ENCODE measurements at regions not wholly inside any gene's neighbourhood (a gene's known extent, or its start where the extent isn't known, plus 50 kb on each side); places are given as distances from the start of the nearest gene placed in this dataset.
"Not testable (repeated sequence)": the region's sequence is repeated elsewhere in the genome, so short reads cannot be mapped to it uniquely, and the experiment has no call there.

DNA sequence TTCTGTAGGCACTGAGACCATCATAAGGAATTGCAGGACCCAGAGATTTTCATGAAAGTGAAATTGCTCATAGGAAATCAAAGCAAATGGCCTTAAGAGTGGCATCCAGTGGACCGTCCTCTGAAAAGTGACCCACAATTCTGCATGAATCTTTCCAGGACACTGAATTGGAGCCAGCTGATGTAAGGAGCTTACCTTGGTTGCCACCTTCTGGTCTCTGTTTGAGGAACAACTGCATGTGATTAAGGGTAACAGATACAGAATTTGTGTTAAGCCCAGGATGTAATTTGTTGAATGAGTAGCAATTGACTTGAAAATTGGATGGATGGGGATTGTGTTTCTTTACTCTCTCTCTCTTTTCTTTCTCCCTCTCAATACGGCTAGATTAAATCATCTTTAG, 49.9 kb upstream of the GAS1 start:
- no peak for DNase-seq (ENCODE audit: low spot score)

DNA sequence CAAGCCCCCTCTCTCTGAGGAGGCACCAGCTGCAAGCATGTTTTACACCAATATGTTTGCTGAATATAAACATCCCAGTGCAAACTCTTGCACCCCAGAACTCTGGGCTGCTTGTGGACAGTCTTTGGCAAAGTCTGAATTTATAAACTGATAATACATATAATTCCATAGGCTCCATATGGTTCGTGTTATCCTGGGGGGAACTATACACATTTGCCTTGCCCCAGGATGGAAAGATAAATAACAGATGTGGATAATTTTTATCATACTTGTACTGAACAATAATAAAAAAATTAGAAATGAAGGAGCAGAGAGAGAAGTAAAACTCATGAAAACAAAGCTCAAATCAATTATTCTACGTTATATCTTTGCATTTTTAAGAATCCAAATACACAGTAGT, 50.6 kb upstream of the GAS1 start:
- DNase-seq (ENCODE audit: low spot score) = no peak

DNA sequence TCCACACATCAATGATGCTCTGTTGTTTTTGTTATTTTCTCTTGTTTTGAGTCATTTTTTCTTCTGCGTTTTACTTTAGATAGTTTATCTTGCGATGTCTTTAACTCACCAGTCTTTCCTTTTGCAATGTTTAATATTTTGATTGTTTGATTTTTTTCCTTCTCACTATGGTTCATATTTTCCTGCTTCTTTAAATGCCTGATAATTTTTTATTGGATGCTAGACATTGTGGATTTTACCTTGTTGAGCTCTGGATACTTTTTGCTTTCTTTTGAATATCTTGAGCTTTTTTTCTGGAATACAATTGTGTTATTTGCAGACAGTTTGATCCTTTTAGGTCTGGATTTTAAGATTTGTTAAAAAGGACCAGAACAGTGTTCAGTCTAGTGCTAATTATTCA, 55.2 kb upstream of the GAS1 start:
- DNase-seq (ENCODE audit: low spot score) = no peak

DNA sequence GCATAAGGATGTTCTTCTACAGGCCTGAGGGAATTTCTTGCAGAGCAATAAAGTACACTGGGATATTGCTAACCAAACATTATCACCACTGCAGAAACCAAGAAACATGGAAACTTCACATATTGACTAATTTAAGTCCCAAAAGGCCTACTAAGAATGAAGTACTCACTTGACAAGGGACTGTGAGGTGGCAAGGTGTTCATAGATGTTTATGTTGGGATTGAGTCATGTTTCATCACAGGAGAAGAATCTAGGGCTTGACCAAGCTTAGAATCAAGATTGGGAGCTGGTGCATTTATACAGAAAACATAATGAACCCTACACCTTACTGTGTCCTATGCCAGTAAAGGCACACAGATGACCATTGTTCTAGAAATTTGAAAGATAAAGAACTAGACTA, 56.7 kb upstream of the GAS1 start:
- no peak for DNase-seq (ENCODE audit: low spot score)

DNA sequence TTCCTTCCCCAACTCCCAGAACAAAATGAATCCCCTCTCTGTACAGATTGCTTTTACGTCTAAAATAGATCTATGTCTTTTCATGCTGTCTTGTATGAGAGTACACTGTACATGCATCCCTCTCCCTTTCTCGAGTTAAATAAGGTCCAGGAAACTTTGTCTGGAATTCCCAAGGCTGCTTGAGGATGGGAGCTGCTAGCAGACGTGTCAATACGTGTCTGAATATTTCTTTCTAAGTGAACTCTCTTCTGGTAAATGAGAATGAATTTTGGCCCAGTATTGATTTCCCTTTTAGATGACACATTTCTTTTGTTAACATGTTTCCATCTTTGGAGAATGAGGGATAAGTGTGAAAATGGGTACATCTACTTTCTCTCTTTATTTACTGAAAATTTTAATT, 59.6 kb upstream of the GAS1 start:
- no peak for DNase-seq (ENCODE audit: low spot score)

DNA sequence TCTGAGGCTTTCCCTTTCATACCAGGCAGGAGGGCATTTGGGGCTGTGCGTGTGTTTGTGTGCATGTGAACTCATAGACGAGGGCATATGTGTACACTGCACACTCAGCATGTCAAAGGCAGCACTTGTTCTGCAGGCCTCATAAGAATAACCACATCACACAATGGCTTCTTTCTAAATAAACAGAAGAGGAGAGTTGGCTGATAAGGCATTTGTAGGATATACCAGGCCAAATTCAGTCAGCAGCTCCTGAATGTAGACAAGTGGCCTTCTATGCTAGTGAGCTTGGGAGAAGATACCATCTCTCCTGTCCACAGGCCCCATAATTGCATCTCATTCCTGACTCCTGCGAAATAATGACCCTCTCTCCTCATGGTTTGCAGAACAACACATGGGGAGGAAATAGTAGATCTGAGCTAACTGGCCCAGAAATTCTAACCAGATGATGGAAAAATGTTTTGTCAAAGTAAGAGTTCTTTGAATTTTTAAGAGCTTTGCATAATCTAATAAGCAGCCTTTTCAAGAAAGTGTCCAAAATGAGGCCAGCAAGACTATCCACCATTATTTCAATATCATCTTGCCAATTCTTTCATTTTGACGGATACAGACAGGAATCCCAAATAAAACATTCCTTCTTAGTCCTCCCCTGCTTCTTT, 60.5 kb upstream of the GAS1 start:
- no peak for DNase-seq (ENCODE audit: low spot score)

DNA sequence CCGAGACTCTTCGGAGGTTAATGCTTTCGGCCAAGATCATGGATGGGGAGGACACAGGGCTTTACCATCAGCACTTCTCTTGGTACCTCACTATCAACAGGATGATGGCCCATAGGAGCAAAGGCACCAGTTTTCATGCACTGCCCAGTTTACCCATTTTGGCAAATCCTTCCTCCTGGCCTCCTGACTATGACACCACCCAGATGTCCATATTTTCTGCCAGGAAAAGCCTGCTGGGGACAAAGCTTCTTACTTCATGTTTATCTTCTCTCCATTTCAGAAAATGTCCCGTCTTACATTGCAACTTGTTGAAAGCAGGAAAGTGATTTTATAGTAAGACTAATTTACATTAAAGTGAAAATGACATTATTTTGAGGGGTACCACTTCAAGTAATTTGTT, 61.4 kb upstream of the GAS1 start:
- no peak for DNase-seq (ENCODE audit: low spot score)

DNA sequence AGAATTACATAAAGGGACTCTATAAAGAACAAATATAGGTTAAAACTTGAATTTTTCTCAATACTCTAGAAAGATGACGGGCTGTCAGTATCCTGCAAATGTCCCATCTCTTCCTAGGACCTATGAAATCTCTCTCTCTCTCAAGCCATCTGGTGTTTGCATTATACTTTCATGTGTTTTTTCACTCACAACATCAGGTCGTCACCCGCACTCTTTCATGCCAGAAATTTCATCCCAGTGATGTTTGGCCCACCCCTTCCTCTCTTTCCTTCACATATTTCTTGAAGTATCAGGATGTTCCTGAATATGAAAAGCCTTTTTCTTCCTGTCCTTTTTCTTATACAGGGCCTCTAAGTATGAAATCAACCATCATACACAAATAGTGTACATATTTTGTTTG, 63.3 kb upstream of the GAS1 start:
- DNase-seq (ENCODE audit: low spot score) = no peak

DNA sequence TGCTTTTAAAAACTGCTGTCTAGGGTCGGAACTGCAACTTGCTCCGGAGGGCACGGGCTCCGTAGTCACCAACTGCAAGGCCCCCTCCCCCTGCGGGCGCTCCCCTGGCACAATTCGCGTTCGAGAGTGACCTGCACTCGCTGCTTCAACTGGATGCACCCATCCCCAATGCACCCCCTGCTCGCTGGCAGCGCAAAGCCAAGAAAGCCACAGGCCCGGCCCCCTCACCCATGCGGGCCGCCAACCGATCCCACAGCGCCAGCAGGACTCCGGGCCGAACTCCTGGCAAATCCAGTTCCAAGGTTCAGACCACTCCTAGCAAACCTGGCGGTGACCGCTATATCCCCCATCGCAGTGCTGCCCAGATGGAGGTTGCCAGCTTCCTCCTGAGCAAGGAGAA, 64.2 kb upstream of the GAS1 start:
- no peak for DNase-seq (ENCODE audit: low spot score)

DNA sequence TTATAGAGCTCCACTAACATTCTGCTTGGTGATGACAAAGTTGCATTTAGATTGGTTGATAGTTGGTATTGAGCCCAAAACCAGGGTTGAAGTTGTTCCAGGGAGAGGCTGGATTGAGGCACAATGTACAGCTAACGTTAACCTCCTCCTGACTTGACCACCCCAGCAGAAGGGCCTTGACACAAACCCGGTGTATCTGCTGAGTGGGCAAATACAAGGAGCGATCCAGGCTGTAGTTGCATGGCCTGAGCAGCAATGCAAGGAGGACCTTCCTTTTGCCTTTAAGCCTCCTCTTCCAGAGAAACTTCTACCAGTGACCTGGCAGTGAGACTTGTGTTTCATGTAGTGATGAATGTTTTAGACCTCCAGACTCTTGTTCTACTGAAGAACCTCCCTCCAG, 66.2 kb upstream of the GAS1 start:
- DNase-seq (ENCODE audit: low spot score) = no peak

DNA sequence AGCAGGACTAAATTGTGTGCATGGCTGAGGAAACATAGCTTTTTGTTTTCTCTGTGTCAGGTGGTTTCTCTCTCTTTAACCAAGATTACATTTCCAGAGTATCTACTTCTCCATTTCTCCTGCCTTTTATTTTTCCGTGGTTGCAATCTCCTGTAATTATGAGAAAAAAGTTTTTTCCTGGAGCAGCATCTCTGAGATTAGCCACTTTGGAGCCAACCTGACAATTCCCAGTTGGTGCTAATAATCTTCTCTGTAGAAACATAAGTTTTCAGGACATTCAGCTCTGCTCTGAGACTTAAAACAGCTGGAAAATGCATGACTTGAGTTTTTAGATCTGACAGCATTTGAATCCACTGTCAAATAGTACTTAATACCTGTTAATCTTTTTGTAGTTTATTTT, 67.1 kb upstream of the GAS1 start:
- DNase-seq (ENCODE audit: low spot score) = no peak

DNA sequence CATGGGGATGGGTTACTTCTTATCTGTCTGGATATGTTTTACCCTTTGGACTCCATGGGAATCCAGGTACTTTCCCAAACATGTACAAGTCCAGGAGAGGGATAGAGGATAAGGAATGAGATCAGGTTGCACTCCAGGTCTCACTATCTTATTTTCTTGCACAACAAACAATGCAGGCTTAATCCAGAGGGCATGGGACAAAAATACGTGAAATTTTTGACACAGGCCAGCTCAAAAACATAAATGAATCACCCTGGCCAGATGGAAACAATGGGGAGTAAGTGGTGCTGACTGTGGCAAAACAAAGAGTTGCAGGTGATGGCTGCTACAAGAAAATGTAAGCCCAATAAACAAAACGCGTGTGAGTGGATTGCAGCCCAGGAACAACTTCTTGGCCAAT, 69.4 kb upstream of the GAS1 start:
- DNase-seq (ENCODE audit: low spot score) = no peak

DNA sequence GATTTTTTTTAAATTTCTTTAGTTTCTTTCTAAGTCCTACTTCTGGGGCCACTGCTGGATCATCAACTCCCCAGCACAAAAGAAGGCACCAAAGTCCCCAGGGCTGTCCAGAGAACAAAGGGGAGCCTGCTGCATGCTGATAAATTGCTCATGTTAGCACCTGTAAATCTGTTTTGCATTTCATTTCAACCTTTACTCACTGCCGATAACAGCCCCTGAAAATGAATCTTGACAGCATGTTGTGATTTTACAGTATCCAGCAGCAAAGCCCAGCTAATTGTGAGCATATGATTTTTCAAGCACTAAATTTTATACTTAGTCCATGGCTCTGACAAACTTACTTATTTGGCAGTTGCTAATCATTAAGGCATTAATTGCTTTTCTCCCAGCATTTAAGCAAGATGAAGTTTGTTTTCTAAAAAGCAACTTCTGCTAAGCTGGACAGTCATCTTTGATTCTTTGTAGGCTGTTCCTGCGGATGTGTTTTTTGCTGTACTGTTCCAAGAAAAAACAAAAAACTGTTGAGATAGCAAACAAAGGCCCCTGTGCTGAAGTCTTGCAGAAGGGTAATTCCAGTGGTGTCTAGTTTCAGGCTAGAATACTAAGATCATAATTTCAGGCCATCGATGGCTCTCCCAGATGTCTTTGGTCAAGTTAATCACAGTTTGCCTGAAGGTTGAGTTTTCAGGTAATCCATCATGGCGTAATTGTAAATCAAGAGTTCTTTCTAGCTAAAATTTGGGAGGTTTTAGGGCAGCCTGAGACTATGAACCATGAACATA, 73.1 kb upstream of the GAS1 start:
- DNase-seq (ENCODE audit: low spot score) = no peak

DNA sequence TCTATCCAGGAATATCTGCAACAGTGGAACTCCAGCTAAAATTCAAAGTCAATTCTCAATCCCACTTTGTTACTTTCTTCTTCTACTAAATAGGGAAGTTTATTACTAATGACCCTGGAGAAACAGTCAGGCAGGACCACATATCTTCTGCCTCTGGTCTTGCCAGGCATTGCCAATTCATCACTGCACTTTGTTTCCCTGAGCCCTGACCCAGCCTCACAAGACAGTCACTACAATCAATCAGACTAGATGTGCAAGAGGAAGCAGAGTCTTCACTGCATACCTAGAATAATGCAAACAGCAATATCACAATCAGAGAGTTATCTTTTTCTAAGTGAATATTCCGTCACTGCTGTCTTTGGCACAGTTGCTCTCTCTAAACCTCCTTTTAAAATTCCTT, 74.9 kb upstream of the GAS1 start:
- no peak for DNase-seq (ENCODE audit: low spot score)

DNA sequence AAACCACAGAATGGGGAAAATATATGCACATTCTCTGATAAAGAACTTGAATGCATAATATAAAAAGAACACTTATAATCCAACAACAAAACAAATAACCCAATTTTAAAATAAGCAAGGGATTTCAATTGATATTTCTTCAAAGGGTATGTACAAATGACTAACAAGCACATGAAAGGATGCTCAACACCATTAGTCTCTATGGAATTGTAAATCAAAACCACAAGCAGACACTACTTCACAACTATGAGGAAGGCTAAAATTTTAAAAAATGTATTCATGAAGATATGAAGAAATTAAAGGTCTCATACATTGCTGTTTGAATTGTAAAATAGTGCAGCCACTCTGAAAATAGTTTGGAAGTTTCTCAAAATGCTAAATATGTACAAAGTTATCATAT, 78.9 kb upstream of the GAS1 start:
- DNase-seq (ENCODE audit: low spot score) = no peak

DNA sequence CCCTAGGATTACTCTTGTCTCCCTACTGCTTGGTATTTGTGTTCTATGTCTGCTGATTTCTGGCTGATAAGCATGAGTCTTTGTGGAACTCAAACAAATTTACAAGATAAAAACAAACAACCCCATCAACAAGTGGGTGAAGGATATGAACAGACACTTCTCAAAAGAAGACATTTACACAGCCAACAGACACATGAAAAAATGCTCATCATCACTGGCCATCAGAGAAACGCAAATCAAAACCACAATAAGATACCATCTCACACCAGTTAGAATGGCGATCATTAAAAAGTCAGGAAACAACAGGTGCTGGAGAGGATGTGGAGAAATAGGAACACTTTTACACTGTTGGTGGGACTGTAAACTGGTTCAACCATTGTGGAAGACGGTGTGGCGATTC, 81.5 kb upstream of the GAS1 start:
- DNase-seq (ENCODE audit: low spot score) = not testable (repeated sequence)

DNA sequence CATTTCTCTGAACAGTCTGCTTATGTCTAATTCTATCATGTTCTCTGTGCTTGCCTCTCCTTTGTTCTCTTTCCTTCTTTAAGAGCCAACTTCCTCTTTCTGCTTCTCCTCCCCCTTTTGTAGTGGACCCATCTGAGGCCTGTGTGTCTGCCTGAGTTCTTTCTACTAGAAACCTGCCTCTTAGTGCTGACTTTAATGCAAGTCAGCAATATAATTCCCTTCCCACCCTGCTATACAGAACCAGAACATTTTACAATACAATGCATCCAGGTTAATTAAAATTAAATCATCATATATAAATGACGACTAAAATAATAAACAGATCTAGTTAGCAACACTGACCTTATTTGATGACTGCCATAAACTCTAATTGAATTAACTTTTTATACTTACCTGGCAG, 82.6 kb upstream of the GAS1 start:
- DNase-seq (ENCODE audit: low spot score) = no peak

DNA sequence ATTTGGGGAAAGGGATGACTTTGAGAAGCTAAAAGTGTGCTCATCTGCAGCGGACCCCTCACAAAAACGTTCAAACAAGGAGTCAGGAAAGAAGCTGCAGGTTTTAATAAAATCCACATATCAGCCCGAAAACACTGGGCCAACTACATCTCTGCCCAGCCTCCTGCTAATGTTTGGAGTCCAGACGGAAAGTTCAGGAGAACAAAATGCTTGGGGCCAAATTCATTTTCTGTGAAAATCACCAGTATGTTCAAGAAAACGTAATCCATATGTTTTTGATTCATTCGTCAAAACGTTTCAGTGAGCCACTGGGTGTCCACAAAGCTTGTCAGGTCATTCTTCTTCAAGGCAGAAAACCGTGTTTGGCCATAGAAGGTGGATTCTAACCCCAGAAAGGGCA, 87.5 kb upstream of the GAS1 start:
- no peak for DNase-seq (ENCODE audit: low spot score)

DNA sequence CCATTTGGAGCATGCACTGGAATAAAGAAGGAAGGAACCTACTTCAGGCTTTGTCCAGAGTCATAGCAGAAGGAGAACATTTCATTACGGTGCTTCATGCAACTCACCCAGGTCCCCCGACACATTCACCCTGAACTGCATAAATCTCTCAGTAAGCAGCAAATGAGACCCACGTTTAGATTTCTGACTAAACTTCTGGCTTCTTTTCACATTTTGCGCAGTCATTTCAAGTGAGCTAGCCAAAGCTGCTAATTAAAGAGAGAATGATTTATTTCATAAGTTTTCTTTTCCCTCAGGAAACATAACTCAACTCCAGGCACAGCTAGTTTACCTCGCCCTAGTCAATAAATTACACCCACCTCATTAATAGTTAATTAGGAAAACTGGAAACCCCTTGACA, 88.6 kb upstream of the GAS1 start:
- no peak for DNase-seq (ENCODE audit: low spot score)

DNA sequence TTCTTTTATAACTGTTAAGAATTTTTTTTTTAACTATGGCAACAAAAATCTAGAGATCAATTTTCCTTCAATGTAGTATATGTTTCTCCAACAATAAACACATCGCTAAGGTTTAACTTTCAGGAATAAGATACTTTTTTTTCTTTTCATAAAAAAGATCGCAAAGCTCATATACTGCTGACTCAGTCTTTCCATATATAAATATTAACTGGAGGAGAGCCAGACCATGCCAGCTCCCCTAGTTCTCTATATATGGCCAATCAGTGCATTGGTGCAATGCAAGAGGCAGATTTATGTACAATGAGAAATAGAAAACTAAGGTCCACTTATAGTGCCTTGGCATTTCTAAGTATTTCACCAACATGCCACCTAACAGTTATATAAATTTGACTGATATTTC, 89.2 kb upstream of the GAS1 start:
- no peak for DNase-seq (ENCODE audit: low spot score)

DNA sequence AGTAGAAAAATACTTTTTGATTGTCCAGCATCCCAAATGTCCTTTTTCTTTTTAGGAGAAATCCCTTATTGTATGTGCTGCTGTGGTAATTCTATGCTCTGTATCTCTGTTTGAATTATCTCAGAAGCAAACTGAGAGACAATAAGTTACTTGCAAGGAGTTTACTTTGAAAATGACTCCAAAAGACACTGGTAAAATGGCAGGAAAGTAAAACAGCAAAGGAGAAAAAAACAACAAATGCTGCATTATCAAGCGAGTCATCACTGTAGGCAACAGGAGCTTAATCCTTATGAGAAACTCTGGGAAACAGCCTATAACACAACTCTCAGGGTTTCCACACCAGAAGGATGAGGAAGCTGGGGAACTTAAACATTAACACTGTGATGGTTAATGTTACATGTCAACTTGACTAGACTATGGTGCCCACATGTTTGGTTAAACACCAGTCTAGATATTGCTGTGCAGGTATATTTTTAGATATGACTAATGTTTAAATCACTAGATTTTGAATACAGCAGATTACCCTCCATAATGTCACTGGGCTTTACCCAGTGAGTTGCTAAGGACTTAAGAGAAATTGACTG, 92.6 kb upstream of the GAS1 start:
- DNase-seq (ENCODE audit: low spot score) = no peak

DNA sequence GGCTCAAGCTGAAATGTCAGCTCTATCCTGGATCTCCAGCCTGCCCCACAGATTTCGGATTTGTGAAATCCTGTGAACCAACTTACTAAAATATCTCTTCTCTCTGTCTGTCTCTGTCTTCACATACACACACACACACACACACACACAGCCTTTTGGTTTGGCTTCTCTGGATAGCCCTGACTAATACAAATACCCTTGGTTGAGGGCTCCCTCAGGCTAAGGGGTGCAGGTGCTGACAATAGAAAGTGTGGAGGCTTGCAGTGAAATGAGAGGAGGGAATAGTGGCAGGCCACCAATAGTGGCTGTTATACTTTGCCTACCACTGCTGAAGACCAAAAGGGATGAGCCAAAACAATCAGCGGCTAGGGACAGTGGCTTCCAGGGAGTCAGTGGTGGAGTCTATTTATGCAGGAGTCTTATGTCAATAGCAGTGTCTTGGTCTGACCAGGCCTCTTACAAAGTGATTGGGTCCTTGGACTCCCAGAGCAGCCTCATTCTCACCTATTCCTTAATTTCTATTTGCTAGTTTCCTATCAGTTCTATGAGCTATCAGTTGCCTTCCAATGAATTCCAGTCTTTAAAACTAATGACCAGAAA, 93.2 kb upstream of the GAS1 start:
- DNase-seq (ENCODE audit: low spot score) = no peak

DNA sequence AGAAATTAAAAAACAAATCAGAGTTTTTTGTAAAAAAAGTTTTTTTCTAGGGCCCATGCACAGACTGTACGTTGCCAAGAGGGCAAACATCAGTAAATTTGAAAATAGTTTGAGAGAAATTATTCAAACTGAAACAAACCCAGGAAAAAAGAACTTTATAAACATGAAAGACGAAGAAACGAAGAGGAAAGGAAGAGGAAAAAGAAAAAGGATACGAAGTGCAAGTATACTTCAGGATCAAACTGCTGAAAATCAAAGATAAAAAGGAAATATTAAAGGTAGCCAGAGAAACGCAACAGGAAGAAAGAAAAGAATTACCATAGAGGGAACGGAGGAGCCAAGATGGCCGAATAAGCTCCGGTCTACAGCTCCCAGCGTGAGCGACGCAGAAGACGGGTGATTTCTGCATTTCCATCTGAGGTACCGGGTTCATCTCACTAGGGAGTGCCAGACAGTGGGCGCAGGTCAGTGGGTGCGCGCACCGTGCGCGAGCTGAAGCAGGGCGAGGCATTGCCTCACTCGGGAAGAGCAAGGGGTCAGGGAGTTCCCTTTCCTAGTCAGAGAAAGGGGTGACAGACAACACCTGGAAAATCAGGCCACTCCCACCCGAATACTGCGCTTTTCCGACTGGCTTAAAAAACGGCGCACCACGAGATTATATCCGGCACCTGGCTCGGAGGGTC, 94.4 kb upstream of the GAS1 start:
- DNase-seq (ENCODE audit: low spot score) = not testable (repeated sequence)

All from hepatic stellate cell (primary cell).